ENCODE measurements at regions not wholly inside any gene's neighbourhood (a gene's known extent, or its start where the extent isn't known, plus 50 kb on each side); places are given as distances from the start of the nearest gene placed in this dataset.
"Not testable (repeated sequence)": the region's sequence is repeated elsewhere in the genome, so short reads cannot be mapped to it uniquely, and the experiment has no call there.

- DNase-seq, result peak in 2 of 6 experiments; percentile 5 to 6
Measured at GRCh38 chr12:116687888-116688287, 50.0 kb downstream of the SPRING1 start.

GRCh38 chr12:116684891-116685290 lies 53.0 kb downstream of the SPRING1 start:
- DNase-seq, result no peak

- DNase-seq, result no peak
Measured at GRCh38 chr12:116677202-116677661, 60.6 kb downstream of the SPRING1 start.

GRCh38 chr12:116675339-116676107 lies 62.3 kb downstream of the SPRING1 start:
- DNase-seq, result no peak

- no peak for DNase-seq
Measured at GRCh38 chr12:116674643-116675183, 63.2 kb downstream of the SPRING1 start.

- DNase-seq, result no peak
Measured at GRCh38 chr12:116673681-116674111, 64.2 kb downstream of the SPRING1 start.

GRCh38 chr12:116672842-116673516 lies 64.9 kb downstream of the SPRING1 start:
- DNase-seq, result peak in 3 of 6 experiments; percentile 29 to 52 (median 51)

GRCh38 chr12:116672010-116672409 lies 65.9 kb downstream of the SPRING1 start:
- DNase-seq, result no peak

GRCh38 chr12:116670859-116671258 lies 67.0 kb downstream of the SPRING1 start:
- no peak for DNase-seq

GRCh38 chr12:116667752-116668151 lies 70.1 kb downstream of the SPRING1 start:
- no peak for DNase-seq

- not testable (repeated sequence) for DNase-seq
Measured at GRCh38 chr12:116666829-116667228, 71.0 kb downstream of the SPRING1 start.

- no peak for DNase-seq
Measured at GRCh38 chr12:116666305-116666673, 71.6 kb downstream of the SPRING1 start.

- DNase-seq, result no peak
Measured at GRCh38 chr12:116665666-116666304, 72.1 kb downstream of the SPRING1 start.

GRCh38 chr12:116664085-116664484 lies 73.8 kb downstream of the SPRING1 start:
- DNase-seq, result no peak

- DNase-seq, result no peak
Measured at GRCh38 chr12:116662612-116663144, 75.2 kb downstream of the SPRING1 start.

- no peak for DNase-seq
Measured at GRCh38 chr12:116661341-116661740, 76.5 kb downstream of the SPRING1 start.

- not testable (repeated sequence) for DNase-seq
Measured at GRCh38 chr12:116660740-116661139, 77.1 kb downstream of the SPRING1 start.

- DNase-seq, result no peak
Measured at GRCh38 chr12:116659771-116660481, 77.9 kb downstream of the SPRING1 start.

GRCh38 chr12:116657921-116658495 lies 79.9 kb downstream of the SPRING1 start:
- DNase-seq, result no peak

GRCh38 chr12:116656306-116656705 lies 81.6 kb downstream of the SPRING1 start:
- no peak for DNase-seq

- no peak for DNase-seq
Measured at GRCh38 chr12:116654226-116654743, 83.6 kb downstream of the SPRING1 start.

- DNase-seq, result no peak
Measured at GRCh38 chr12:116651089-116651488, 86.8 kb downstream of the SPRING1 start.

Data from stimulated activated naive CD4-positive, alpha-beta T cell (primary cell).